ENCODE measurements at regions not wholly inside any gene's neighbourhood (a gene's known extent, or its start where the extent isn't known, plus 50 kb on each side); places are given as distances from the start of the nearest gene placed in this dataset.

DNA sequence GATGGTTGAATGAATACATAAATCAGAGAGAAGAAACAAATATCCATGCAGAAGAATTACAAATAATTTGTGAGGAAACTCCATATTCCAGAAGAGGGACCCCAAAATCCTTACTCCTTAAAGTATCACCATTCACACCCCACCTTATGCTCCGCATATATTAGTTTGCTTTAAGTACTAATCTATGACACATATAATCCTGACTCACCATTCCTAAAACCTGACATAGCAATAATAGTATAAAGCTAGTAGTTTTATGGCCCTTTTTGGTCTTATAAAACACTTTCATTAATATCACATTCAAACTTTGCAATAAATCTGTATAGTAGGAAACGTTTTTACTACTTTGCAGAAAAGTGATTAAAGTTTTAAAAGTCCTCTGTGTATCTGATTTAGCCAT, 719.0 kb upstream of the SLC39A10 start:
- TF ChIP-seq RFX5 (IDR thresholded peaks at IDR 0.05) (no peak), TP53 (CRISPR knock-in tag; IDR thresholded peaks at IDR 0.05) (no peak), CHD4 (IDR thresholded peaks at IDR 0.05; ENCODE audit: borderline replicate concordance) (no peak), REST (IDR thresholded peaks at IDR 0.05) (no peak), MAX (IDR thresholded peaks at IDR 0.05) (no peak)
- TF ChIP-seq, protein P1, sequence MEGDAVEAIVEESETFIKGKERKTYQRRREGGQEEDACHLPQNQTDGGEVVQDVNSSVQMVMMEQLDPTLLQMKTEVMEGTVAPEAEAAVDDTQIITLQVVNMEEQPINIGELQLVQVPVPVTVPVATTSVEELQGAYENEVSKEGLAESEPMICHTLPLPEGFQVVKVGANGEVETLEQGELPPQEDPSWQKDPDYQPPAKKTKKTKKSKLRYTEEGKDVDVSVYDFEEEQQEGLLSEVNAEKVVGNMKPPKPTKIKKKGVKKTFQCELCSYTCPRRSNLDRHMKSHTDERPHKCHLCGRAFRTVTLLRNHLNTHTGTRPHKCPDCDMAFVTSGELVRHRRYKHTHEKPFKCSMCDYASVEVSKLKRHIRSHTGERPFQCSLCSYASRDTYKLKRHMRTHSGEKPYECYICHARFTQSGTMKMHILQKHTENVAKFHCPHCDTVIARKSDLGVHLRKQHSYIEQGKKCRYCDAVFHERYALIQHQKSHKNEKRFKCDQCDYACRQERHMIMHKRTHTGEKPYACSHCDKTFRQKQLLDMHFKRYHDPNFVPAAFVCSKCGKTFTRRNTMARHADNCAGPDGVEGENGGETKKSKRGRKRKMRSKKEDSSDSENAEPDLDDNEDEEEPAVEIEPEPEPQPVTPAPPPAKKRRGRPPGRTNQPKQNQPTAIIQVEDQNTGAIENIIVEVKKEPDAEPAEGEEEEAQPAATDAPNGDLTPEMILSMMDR (IDR thresholded peaks at IDR 0.05): no peak
